Astrocyte of the hippocampus (primary cell): ENCODE measurements at regions not wholly inside any gene's neighbourhood (a gene's known extent, or its start where the extent isn't known, plus 50 kb on each side); places are given as distances from the start of the nearest gene placed in this dataset.

ENCODE experiments used
- DNase-seq: peaks from one replicate; pipeline ENCODE4 v3.0.0; 2011; ENCODE audit warnings: low read depth, low spot score

DNA sequence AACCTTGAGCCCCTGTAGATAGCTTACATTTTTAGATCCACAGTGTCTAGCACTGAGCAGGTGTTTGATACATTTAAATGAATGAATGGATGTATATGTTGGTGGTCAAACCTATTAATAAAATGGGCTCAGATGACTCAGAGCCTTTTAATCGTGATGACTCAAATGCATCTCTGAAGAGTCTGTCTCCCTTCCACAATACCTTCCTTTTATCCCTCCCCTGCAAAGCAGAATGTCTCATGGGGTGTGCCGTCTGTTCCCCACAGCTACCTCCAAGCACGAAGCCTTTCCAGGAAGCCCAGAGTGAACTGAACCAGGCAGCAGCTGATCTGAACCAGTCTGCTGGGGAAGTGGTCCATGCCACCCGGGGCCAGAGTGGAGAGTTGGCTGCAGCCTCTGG, 303.5 kb upstream of the TPM1 start:
- DNase-seq, result peak; percentile 50

DNA sequence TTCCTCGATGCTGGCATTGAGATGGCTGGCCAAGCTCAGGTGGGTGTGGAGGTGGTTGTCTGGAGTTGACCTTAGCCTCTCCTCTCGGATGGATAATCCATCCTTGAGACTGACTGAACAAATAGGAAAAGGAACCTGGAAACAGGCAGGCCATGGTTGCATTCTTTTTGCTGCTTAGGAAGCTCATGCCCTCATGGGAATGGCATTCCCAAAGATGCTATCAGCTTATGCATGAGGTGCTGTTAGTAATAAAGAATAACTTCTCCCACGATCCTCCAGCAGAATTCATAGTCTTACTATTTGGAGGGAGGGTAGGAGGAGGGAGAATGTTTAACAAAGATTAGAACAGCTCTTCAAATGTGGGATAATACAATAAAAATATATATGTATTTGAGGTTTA, 303.0 kb upstream of the TPM1 start:
- DNase-seq, result peak; percentile 69

DNA sequence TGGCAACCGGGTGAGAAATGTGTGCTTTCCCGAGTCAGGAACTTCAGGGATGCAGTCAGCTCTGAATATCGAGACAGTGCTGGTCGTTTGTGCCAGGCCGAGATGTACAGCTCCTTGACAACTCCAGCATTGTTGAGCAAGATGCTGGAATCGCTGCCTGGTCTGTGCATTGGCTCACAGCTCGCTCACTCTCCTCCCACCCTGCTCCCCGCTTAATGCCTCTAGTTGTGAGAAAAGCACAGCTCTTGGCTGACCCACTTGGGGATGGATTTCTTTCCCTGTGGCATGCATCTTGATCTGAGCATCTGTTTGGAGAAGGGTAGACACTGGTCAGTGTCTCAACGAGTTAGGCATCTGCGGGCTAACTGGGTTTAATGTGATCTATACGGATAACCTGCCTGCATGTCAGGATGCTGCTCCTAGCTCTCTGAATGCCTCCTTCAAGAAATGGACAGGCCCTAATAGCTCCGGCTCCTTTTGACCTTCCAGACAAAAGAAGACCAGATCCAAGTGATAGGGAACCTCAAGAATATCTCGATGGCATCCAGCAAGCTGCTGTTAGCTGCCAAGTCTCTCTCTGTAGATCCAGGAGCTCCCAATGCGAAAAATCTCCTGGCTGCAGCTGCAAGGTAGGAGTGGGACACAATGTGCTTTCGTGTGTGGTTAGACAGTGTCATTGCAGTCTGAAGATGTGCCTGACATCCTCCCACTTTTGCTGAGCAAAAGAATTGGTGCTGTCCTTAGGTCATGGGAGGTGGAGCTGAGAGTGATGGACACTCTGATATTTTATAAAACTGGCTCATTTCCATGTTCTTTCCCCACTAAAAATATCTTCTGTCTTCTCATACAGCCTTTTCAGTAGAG, 302.2 kb upstream of the TPM1 start:
- no peak for DNase-seq

DNA sequence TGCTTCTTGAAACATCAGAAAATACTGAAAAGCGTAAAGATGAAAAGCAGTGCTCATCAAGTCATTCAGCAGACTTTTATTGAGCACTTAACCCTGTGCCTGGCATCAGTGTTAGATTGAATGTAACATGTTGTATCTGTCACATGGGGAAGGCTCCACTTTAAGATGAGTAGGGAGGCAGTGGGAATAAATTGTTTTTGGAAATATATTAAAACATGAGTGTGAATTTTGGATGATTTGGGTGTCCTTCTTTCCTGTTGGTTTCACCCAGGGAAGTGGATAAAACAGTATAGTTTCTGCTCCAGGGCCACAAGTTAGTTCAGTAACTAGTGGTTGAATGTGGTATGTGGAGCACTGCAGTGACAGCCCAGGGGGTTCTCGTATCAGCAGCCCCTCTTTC, 301.4 kb upstream of the TPM1 start:
- no peak for DNase-seq

GRCh38 chr15:62742409-62743171, 300.0 kb upstream of the TPM1 start:
- DNase-seq, result peak; percentile 87

DNA sequence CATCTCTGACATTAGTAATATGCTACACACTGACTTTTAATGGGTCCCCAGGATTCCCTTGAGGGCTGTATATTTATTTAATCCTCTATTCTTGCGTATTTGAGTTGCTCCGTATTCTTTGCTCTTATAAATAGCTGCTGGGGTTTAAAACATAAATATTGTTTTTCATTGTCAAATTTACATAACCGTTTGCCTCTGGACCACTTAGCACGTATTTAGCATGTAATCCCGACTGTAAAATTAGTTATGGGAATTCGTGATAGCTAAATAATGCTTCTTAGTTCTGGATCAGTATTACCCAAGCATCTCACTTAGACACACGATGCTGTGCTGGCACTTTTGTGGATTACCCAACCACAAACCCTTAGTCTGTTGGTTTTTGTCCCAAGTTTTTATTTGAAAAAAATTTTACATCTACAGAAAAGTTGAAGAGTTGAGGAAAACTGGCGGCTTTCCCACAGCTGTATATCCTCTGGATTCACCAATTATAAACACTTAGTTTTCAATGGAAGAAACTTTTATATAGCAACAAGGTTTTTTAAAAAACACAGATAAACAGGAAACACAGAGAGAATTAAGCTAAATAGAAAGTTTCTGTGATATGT, 296.8 kb upstream of the TPM1 start:
- no peak for DNase-seq

DNA sequence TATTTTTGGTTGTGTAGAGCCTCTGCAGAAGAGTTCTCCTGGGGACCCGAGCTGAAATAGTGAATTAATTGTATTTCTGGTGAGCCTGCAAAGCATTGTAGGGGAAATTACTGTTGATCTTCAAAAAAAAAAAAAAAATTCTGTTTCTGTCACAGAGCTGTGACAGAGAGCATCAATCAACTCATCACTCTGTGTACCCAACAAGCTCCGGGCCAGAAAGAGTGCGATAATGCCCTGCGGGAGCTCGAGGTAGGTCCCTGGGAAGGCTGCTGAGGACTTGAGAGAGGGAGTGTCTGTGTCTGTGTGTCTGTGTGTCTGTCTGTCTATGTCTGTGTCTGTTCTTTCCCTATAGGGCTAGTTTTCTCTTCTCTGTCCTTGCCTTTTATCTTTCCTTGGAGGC, 294.4 kb upstream of the TPM1 start:
- DNase-seq, result no peak

DNA sequence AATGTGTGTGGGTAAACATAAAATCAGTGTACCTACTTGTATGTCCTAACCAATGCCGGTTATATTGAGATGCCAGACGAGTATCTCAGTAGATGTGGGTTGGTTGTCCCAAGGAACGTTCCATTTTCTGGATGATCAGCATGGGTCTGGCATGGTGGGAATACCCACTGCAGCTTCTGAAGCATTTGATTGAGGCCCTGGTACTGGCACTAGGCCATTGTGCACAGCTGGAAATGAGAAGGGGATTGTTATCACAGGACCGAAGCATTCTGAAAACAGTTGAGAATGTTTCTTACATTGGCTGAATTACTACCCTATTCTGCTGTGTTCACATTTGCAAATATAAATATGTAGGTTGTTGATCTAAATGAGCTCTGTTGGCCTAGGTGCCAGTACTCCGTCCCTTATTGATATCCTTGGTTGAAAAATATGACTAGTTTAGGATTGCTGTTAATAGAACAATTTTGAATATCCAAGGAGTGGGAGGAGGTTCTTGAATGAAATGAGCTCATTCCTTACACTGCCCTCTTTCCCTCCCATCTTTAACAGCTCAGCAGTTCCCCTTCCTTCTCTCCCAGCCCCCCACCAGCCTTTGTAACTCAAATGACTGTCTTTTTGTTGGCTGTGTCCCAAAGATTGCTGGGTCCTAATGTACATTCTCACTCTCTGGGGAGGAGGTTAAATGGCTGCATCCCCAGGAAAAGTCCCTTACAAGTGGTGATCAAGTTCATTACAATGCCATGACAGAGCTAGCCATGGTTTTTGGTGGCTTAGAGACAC, 293.3 kb upstream of the TPM1 start:
- DNase-seq, result no peak

DNA sequence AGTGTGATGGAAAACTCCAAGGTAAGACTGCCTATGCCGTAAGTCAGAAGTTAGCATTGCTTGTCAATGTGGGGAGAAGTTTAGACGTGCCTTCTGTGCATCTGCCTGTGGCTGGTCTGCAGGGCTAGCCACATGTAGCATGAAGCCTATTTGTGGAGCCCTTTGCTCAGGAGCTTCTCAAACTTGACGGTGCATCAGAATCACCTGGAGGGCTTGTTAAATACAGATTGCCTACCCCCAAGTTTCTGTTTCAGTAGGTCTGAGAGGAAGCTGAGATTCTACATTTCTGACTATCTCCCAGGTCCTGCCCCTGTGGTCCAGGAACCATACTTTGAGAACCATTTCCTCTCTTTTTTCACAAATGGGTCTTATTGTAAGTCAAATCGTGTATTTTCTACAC, 292.1 kb upstream of the TPM1 start:
- no peak for DNase-seq

GRCh38 chr15:62752657-62753517, 289.7 kb upstream of the TPM1 start:
- no peak for DNase-seq

DNA sequence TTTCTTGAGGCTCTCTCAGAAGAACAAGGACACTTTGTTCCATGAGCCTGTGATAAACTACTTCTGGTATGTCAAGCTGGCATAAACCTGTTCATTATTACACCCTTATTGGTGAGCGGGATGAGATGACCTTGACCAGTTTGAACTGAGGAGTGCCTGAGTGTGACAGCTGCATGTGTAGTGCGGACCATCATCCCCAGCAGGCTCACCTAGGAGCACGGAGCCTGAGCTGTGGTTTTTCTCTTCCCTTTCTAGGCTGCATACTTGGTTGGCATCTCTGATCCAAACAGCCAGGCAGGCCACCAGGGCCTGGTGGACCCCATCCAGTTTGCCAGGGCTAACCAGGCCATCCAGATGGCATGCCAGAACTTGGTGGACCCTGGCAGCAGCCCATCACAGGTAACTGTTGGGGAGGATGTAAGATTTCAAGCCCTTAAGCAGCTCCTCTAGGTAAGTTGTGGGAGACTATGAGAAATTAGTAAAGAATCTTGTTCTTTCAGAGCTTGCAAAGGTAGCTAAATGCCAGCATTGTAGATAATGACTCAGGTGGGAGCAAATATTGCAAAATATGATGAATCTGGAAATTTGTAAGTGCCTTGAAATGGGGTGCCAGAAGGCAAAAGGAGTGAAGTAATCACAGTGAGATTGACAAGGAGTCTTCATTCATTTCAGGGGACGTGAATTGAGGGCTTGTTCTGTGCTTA, 288.9 kb upstream of the TPM1 start:
- no peak for DNase-seq

GRCh38 chr15:62756326-62756994, 286.1 kb upstream of the TPM1 start:
- DNase-seq, result no peak

DNA sequence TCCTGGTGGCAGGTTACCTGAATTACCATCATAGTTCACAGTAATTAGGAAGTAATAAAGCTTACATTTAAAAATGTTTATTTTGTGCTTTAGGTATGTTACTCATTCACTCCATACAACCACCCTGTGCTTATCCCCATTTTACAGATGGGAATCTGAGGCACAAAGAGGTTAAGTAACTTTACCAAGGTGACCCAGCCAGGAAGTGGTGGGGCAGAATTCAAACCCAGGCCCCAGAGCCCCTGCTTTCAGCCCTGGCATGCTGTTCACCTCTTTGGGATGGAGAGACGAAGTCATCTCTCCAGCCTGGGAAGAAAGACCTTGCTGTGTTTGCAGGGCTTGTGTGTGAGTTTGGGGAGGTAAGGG, 285.6 kb upstream of the TPM1 start:
- DNase-seq, result no peak

GRCh38 chr15:62757535-62757934, 285.0 kb upstream of the TPM1 start:
- no peak for DNase-seq

GRCh38 chr15:62758126-62758951, 284.2 kb upstream of the TPM1 start:
- DNase-seq, result peak; percentile 96

GRCh38 chr15:62758952-62759349, 283.6 kb upstream of the TPM1 start:
- DNase-seq, result no peak

DNA sequence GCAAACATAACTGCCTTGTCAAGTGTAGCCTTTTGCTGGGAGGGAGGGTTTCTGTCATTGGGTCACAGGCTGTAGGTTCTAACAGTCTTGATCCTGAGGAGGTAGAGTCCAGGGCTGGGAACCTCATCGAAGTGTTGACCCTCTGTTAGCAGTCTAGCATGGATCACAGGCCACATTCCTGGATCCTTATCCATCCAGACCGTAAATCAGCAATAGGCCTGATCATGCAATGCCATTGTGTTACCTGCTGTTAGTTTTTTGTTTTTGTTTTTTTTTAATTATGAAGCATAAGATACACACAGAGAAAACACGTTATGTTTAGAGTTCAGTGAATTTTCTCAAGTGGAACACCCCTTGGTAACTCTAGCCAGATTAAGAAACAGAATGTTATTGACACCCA, 282.0 kb upstream of the TPM1 start:
- DNase-seq, result no peak

GRCh38 chr15:62765916-62766315, 276.6 kb upstream of the TPM1 start:
- DNase-seq, result no peak

- peak; percentile 42 for DNase-seq
These were observed 275.9 kb upstream of the TPM1 start for GRCh38 chr15:62766599-62766998.
